HepG2 (cell line): ENCODE measurements at regions not wholly inside any gene's neighbourhood (a gene's known extent, or its start where the extent isn't known, plus 50 kb on each side); places are given as distances from the start of the nearest gene placed in this dataset.

ENCODE experiments used
- BRCA1 ChIP-seq: sonication (generic); formaldehyde crosslinking; IDR thresholded peaks from 2 replicates; pipeline ENCODE4 v1.4.0; 2020; ENCODE audit warnings: missing genetic modification reagents
- CBX1 ChIP-seq: IDR thresholded peaks from one replicate; pipeline ENCODE4 v1.6.1; 2016; ENCODE audit warnings: antibody characterized with exemption, low read depth
- FIP1L1 ChIP-seq: fragments of 200-400 bp; formaldehyde crosslinking; IDR thresholded peaks from 2 replicates; pipeline ENCODE4 v1.6.1; 2018; ENCODE audit warnings: low read depth, mild to moderate bottlenecking, low read length, moderate library complexity, borderline replicate concordance; ENCODE audit not compliant: insufficient read depth
- GFI1 ChIP-seq: sonication (generic); formaldehyde crosslinking; IDR thresholded peaks from 2 replicates; pipeline ENCODE4 v1.5.0; 2020; ENCODE audit warnings: missing genetic modification reagents, mild to moderate bottlenecking, borderline replicate concordance
- HDAC1 ChIP-seq: sonication (generic); formaldehyde crosslinking; IDR thresholded peaks from 2 replicates; pipeline ENCODE4 v1.5.1; 2020; ENCODE audit warnings: mild to moderate bottlenecking, missing genetic modification reagents
- NCOR1 ChIP-seq: fragments of 200-600 bp; sonication (generic); IDR thresholded peaks from 2 replicates; pipeline ENCODE4 v1.7.0; 2017; ENCODE audit warnings: antibody characterized with exemption, low read length, borderline replicate concordance
- REL ChIP-seq: sonication (generic); formaldehyde crosslinking; conservative IDR thresholded peaks from 2 replicates; pipeline ENCODE4 v1.8.0; 2022; ENCODE audit warnings: mild to moderate bottlenecking, missing genetic modification reagents, moderate library complexity
- SOX5 ChIP-seq: IDR thresholded peaks from 2 replicates; pipeline ENCODE4 v1.6.1; 2016; ENCODE audit warnings: borderline replicate concordance
- TEAD2 ChIP-seq: sonication (generic); formaldehyde crosslinking; IDR thresholded peaks from 2 replicates; pipeline ENCODE4 v1.9.0; 2021; ENCODE audit warnings: missing genetic modification reagents
- ZBTB20 ChIP-seq: sonication (generic); formaldehyde crosslinking; IDR thresholded peaks from 2 replicates; pipeline ENCODE4 v1.8.1; 2023; ENCODE audit warnings: missing genetic modification reagents, low read depth, mild to moderate bottlenecking, borderline replicate concordance
- ZMYM3 ChIP-seq: sonication (generic); formaldehyde crosslinking; IDR thresholded peaks from 2 replicates; pipeline ENCODE4 v1.5.1; 2020; ENCODE audit warnings: mild to moderate bottlenecking, missing genetic modification reagents
- ZNF296 ChIP-seq: sonication (generic); formaldehyde crosslinking; conservative IDR thresholded peaks from 2 replicates; pipeline ENCODE4 v1.5.0; 2020; ENCODE audit warnings: mild to moderate bottlenecking, missing genetic modification reagents
- ZNF546 ChIP-seq: sonication (generic); formaldehyde crosslinking; conservative IDR thresholded peaks from 2 replicates; pipeline ENCODE4 v1.8.1; 2023; ENCODE audit warnings: mild to moderate bottlenecking, missing genetic modification reagents
- ZNF761 ChIP-seq: sonication (generic); formaldehyde crosslinking; conservative IDR thresholded peaks from 2 replicates; pipeline ENCODE4 v1.4.0; 2020; ENCODE audit warnings: mild to moderate bottlenecking, missing genetic modification reagents
- ZNF879 ChIP-seq: sonication (generic); formaldehyde crosslinking; IDR thresholded peaks from 2 replicates; pipeline ENCODE4 v1.8.1; 2023; ENCODE audit warnings: missing genetic modification reagents
- TF ChIP-seq, protein P1 (sequence below): sonication (generic); formaldehyde crosslinking; IDR thresholded peaks from 2 replicates; pipeline ENCODE4 v1.4.0; 2020; ENCODE audit warnings: mild to moderate bottlenecking, missing genetic modification reagents
- TF ChIP-seq, protein P2 (sequence below): IDR thresholded peaks from 2 replicates; pipeline ENCODE4 v1.6.1; 2012; ENCODE audit warnings: low read length, improper control_type of control experiment
- TF ChIP-seq, protein P3 (sequence below): sonication (generic); formaldehyde crosslinking; IDR thresholded peaks from 2 replicates; pipeline ENCODE4 v1.5.1; 2020; ENCODE audit warnings: missing genetic modification reagents, mild to moderate bottlenecking, borderline replicate concordance
- TF ChIP-seq, protein P4 (sequence below): sonication (generic); formaldehyde crosslinking; conservative IDR thresholded peaks from 2 replicates; pipeline ENCODE4 v1.8.0; 2022; ENCODE audit warnings: mild to moderate bottlenecking, moderate library complexity, missing genetic modification reagents
- TF ChIP-seq, protein P5 (sequence below): sonication (generic); formaldehyde crosslinking; IDR thresholded peaks from 2 replicates; pipeline ENCODE4 v1.5.0; 2020; ENCODE audit warnings: missing genetic modification reagents

DNA sequence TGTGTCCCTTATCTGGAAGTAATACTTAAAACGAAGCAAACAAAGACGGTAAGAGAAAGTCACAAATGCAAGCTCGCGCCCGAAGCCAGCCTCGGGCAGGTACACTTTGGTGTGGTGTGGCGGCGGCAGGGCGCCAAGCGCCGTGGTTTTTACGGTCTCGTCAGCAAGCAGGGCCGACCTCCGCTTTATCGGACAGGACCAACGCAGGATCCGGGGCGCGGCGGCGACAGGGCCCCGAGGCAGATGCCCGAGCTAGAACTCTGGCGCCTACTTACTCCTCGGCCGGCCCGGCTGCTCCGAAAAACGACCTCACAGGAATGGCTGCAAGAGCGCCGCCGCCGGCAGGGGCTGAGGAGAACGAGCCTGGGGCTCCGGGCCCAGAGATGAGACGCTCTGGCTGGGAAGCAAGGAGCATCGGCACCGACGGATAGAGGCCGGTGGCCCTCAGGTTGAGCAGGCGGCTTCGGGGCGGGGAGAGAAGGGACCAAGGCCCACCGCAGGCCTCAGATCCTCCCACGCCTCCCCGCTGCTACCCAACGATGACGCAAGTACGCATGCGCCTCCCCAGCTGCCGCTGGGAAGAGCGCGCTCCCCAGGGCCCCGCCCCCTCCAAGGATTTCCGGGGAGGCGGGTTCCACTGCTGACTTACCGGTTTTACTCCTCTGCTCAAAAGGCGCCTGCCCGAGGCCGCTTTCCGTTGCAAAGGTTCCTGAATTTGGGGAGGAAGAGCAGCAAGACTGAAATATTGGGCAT lies 60.6 kb downstream of the FAM217A start (continued):
- peak; percentile 72 for TF ChIP-seq GFI1
- TF ChIP-seq, protein P1, sequence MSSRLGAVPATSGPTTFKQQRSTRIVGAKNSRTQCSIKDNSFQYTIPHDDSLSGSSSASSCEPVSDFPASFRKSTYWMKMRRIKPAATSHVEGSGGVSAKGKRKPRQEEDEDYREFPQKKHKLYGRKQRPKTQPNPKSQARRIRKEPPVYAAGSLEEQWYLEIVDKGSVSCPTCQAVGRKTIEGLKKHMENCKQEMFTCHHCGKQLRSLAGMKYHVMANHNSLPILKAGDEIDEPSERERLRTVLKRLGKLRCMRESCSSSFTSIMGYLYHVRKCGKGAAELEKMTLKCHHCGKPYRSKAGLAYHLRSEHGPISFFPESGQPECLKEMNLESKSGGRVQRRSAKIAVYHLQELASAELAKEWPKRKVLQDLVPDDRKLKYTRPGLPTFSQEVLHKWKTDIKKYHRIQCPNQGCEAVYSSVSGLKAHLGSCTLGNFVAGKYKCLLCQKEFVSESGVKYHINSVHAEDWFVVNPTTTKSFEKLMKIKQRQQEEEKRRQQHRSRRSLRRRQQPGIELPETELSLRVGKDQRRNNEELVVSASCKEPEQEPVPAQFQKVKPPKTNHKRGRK (CRISPR knock-in tag), result no peak
- TF ChIP-seq CBX1, result peak; percentile 84
- TF ChIP-seq REL (CRISPR knock-in tag), result 0 out of 2 replicates have a peak, but pooled peaks have one; percentile 63
- no peak; the same call in 1 of the 2 replicates for TF ChIP-seq ZNF296 (CRISPR knock-in tag)
- TF ChIP-seq NCOR1, result 0 out of 2 replicates have a peak, but pooled peaks have one; percentile 72
- TF ChIP-seq, protein P2, sequence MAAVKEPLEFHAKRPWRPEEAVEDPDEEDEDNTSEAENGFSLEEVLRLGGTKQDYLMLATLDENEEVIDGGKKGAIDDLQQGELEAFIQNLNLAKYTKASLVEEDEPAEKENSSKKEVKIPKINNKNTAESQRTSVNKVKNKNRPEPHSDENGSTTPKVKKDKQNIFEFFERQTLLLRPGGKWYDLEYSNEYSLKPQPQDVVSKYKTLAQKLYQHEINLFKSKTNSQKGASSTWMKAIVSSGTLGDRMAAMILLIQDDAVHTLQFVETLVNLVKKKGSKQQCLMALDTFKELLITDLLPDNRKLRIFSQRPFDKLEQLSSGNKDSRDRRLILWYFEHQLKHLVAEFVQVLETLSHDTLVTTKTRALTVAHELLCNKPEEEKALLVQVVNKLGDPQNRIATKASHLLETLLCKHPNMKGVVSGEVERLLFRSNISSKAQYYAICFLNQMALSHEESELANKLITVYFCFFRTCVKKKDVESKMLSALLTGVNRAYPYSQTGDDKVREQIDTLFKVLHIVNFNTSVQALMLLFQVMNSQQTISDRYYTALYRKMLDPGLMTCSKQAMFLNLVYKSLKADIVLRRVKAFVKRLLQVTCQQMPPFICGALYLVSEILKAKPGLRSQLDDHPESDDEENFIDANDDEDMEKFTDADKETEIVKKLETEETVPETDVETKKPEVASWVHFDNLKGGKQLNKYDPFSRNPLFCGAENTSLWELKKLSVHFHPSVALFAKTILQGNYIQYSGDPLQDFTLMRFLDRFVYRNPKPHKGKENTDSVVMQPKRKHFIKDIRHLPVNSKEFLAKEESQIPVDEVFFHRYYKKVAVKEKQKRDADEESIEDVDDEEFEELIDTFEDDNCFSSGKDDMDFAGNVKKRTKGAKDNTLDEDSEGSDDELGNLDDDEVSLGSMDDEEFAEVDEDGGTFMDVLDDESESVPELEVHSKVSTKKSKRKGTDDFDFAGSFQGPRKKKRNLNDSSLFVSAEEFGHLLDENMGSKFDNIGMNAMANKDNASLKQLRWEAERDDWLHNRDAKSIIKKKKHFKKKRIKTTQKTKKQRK, result no peak
- no peak; the same call in 1 of the 2 replicates for TF ChIP-seq FIP1L1
- TF ChIP-seq ZNF761 (CRISPR knock-in tag), result peak; percentile 87; the same call in 1 of the 2 replicates
- TF ChIP-seq ZBTB20 (CRISPR knock-in tag), result peak; percentile 67
- TF ChIP-seq SOX5, result peak; percentile 60; the same call in 1 of the 2 replicates
- TF ChIP-seq TEAD2 (CRISPR knock-in tag), result no peak
- peak; percentile 91 for TF ChIP-seq BRCA1
- TF ChIP-seq, protein P3, sequence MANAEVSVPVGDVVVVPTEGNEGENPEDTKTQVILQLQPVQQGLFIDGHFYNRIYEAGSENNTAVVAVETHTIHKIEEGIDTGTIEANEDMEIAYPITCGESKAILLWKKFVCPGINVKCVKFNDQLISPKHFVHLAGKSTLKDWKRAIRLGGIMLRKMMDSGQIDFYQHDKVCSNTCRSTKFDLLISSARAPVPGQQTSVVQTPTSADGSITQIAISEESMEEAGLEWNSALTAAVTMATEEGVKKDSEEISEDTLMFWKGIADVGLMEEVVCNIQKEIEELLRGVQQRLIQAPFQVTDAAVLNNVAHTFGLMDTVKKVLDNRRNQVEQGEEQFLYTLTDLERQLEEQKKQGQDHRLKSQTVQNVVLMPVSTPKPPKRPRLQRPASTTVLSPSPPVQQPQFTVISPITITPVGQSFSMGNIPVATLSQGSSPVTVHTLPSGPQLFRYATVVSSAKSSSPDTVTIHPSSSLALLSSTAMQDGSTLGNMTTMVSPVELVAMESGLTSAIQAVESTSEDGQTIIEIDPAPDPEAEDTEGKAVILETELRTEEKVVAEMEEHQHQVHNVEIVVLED (CRISPR knock-in tag), result peak; percentile 94
- peak; percentile 90; the same call in 1 of the 2 replicates for TF ChIP-seq ZNF546
- TF ChIP-seq, protein P4, sequence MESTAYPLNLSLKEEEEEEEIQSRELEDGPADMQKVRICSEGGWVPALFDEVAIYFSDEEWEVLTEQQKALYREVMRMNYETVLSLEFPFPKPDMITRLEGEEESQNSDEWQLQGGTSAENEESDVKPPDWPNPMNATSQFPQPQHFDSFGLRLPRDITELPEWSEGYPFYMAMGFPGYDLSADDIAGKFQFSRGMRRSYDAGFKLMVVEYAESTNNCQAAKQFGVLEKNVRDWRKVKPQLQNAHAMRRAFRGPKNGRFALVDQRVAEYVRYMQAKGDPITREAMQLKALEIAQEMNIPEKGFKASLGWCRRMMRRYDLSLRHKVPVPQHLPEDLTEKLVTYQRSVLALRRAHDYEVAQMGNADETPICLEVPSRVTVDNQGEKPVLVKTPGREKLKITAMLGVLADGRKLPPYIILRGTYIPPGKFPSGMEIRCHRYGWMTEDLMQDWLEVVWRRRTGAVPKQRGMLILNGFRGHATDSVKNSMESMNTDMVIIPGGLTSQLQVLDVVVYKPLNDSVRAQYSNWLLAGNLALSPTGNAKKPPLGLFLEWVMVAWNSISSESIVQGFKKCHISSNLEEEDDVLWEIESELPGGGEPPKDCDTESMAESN (CRISPR knock-in tag), result peak; percentile 96
- TF ChIP-seq ZNF879 (CRISPR knock-in tag), result peak; percentile 88; the same call in 1 of the 2 replicates
- TF ChIP-seq, protein P5, sequence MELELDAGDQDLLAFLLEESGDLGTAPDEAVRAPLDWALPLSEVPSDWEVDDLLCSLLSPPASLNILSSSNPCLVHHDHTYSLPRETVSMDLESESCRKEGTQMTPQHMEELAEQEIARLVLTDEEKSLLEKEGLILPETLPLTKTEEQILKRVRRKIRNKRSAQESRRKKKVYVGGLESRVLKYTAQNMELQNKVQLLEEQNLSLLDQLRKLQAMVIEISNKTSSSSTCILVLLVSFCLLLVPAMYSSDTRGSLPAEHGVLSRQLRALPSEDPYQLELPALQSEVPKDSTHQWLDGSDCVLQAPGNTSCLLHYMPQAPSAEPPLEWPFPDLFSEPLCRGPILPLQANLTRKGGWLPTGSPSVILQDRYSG (CRISPR knock-in tag), result no peak
- TF ChIP-seq HDAC1, result peak; percentile 96
- TF ChIP-seq ZMYM3, result peak; percentile 76
